CD14-positive monocyte (primary cell): ENCODE measurements at regions not wholly inside any gene's neighbourhood (a gene's known extent, or its start where the extent isn't known, plus 50 kb on each side); places are given as distances from the start of the nearest gene placed in this dataset.

Experiments used
- DNase-seq, 3 donors: peaks; one replicate each; pipeline ENCODE4 v3.0.0-alpha.2; 2011 to 2022
- H2AFZ ChIP-seq: 2 replicates; pipeline ENCODE4 v1.6.0; 2012; ENCODE audit warnings: mild to moderate bottlenecking, low read depth, low read length, inconsistent platforms; ENCODE audit not compliant: insufficient read depth, poor library complexity, severe bottlenecking
- H3K27ac ChIP-seq, 2 donors: 1 replicate in 1 of 2; 2 replicates in 1 of 2; pipeline ENCODE4 v1.5.1; 2012 to 2013; ENCODE audit warnings: low read length in 2 of 2, control low read depth in 1 of 2, inconsistent platforms in 1 of 2, low read depth in 1 of 2, mild to moderate bottlenecking in 1 of 2
- H3K27me3 ChIP-seq, 2 donors: one replicate each; pipeline versions ENCODE4 v1.6.0 to v1.6.1; 2011 to 2013; ENCODE audit warnings: low read length in 2 of 2; ENCODE audit not compliant: control insufficient read depth in 2 of 2, insufficient read depth in 2 of 2
- H3K36me3 ChIP-seq, 2 donors: replicated peaks in 1 of 2; 1 replicate in 1 of 2; 2 replicates in 1 of 2; pipeline versions ENCODE4 v1.5.1 to v1.6.1; 2012 to 2013; ENCODE audit warnings: low read length in 2 of 2, control low read depth in 1 of 2, inconsistent platforms in 1 of 2, mild to moderate bottlenecking in 1 of 2; ENCODE audit not compliant: insufficient read depth in 2 of 2, control insufficient read depth in 1 of 2
- H3K4me1 ChIP-seq, 2 donors: 1 replicate in 1 of 2; 2 replicates in 1 of 2; pipeline versions ENCODE4 v1.5.1 to v1.6.1; 2012 to 2013; ENCODE audit warnings: low read length in 2 of 2, control low read depth in 1 of 2, inconsistent platforms in 1 of 2, mild to moderate bottlenecking in 1 of 2, moderate library complexity in 1 of 2; ENCODE audit not compliant: insufficient read depth in 2 of 2, control insufficient read depth in 1 of 2
- H3K4me2 ChIP-seq: replicated peaks from 2 replicates; pipeline ENCODE3; 2012; ENCODE audit warnings: low read length, moderate library complexity, mild to moderate bottlenecking; ENCODE audit not compliant: poor library complexity, severe bottlenecking; ENCODE audit errors: extremely low read depth
- H3K4me3 ChIP-seq, 3 experiments: fragments of 200-600 bp in 1 of 3; sonication (generic) in 1 of 3; replicated peaks in 1 of 3; 1 replicate in 2 of 3; 2 replicates in 1 of 3; pipeline ENCODE4 v1.5.1; 2011 to 2013; ENCODE audit warnings: low read length in 3 of 3, mild to moderate bottlenecking in 3 of 3, control low read depth in 2 of 3, low read depth in 2 of 3, inconsistent platforms in 1 of 3, moderate library complexity in 1 of 3
- H3K79me2 ChIP-seq: 2 replicates; pipeline ENCODE4 v1.6.0; 2012; ENCODE audit warnings: mild to moderate bottlenecking, control low read depth, inconsistent platforms, low read length, moderate library complexity; ENCODE audit not compliant: insufficient read depth
- H3K9ac ChIP-seq: 2 replicates; pipeline ENCODE4 v1.6.0; 2017; ENCODE audit warnings: low read length, mild to moderate bottlenecking; ENCODE audit not compliant: insufficient read depth, poor library complexity, severe bottlenecking
- H3K9me3 ChIP-seq, 2 donors: replicated peaks in 1 of 2; 1 replicate in 1 of 2; 2 replicates in 1 of 2; pipeline versions ENCODE4 v1.5.1 to v1.6.1; 2012 to 2013; ENCODE audit warnings: low read length in 2 of 2, control low read depth in 1 of 2; ENCODE audit not compliant: control insufficient read depth in 1 of 2, insufficient read depth in 1 of 2
- H4K20me1 ChIP-seq: 2 replicates; pipeline ENCODE4 v1.6.0; 2012; ENCODE audit warnings: mild to moderate bottlenecking, low read length, control low read depth, moderate library complexity; ENCODE audit not compliant: insufficient read depth
- H3K27ac Mint-ChIP-seq, 7 donors: one replicate each; pipeline ENCODE4 v1.8.0; 2020; ENCODE audit warnings: mild to moderate bottlenecking in 7 of 7, mixed read lengths in 7 of 7, moderate library complexity in 6 of 7, inconsistent platforms in 2 of 7
- H3K27me3 Mint-ChIP-seq, 3 donors: one replicate each; pipeline ENCODE4 v1.8.0; 2021 to 2022; ENCODE audit warnings: low read depth in 3 of 3, mild to moderate bottlenecking in 3 of 3, mixed read lengths in 3 of 3, moderate library complexity in 3 of 3, inconsistent platforms in 1 of 3
- H3K36me3 Mint-ChIP-seq, 2 donors: one replicate each; pipeline ENCODE4 v1.8.0; 2020; ENCODE audit warnings: mixed read lengths in 2 of 2, inconsistent platforms in 1 of 2, mild to moderate bottlenecking in 1 of 2
- H3K4me1 Mint-ChIP-seq: one replicate; pipeline ENCODE4 v1.8.0; 2020; ENCODE audit warnings: mild to moderate bottlenecking, mixed read lengths
- H3K4me3 Mint-ChIP-seq, 2 donors: one replicate each; pipeline ENCODE4 v1.8.0; 2020; ENCODE audit warnings: mild to moderate bottlenecking in 2 of 2, mixed read lengths in 2 of 2, moderate library complexity in 1 of 2
- H3K9me3 Mint-ChIP-seq, 7 donors: one replicate each; pipeline ENCODE4 v1.8.0; 2020 to 2022; ENCODE audit warnings: mixed read lengths in 7 of 7, mild to moderate bottlenecking in 6 of 7, moderate library complexity in 6 of 7, inconsistent platforms in 2 of 7
- WGBS: methylation state at CpG from one replicate; pipeline ENCODE4 v1.1.5; 2013; ENCODE audit warnings: missing lambda C conversion rate; ENCODE audit not compliant: insufficient coverage; 5-methylcytosine and 5-hydroxymethylcytosine counted together
- intact Hi-C, 2 donors: fragments of 100-400 bp; cut with micrococcal nuclease; formaldehyde crosslinking; loops; one replicate each; pipeline versions ENCODE4 v1.15.0 to v1.15.1; 2023
- TF ChIP-seq, protein P1 (sequence below): fragments of 200-600 bp; IDR thresholded peaks from one replicate; pipeline ENCODE4 v1.8.0; 2022; ENCODE audit warnings: antibody characterized with exemption, mild to moderate bottlenecking

DNA sequence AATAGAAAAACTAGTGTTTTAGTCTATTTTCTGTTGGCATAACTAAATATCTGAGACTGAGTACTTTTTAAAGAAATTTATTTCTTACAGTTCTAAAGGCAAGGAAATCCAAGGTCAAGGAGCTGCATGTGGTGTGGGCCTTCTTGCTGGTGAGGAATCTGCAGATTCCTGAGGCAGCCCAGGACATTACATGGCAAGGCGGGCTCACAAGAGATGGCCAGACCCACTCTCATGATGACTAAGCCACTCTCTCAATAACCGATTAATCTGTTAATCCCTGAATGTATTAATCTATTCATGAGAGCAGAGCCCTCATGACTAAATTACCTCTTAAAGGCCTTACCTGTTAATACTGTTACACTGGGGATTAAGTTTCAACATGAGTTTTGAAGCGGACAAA lies 340.8 kb downstream of the GRXCR1 start:
- H3K27me3 ChIP-seq: no peaks in the 10 kb centered on the region
- H3K4me3 ChIP-seq: no peak overlapping the region
- no peak overlapping the region for H3K4me3 Mint-ChIP-seq
- no peaks in the 10 kb centered on the region for H3K79me2 ChIP-seq
- H3K27me3 Mint-ChIP-seq: no peaks in the 10 kb centered on the region
- H3K27ac Mint-ChIP-seq: no peak overlapping the region
- no peaks in the 10 kb centered on the region for H3K9me3 ChIP-seq
- no peak overlapping the region for H2AFZ ChIP-seq
- no peak overlapping the region for H3K9ac ChIP-seq
- no peak overlapping the region for H3K4me2 ChIP-seq
- H3K27ac ChIP-seq: no peak overlapping the region
- peaks cover 0 to 2% (median 0%) of the 10 kb centered on the region in 7 donors for H3K9me3 Mint-ChIP-seq
- no peaks in the 10 kb centered on the region for H3K4me1 ChIP-seq
- H3K36me3 ChIP-seq: no peaks in the 10 kb centered on the region
- TF ChIP-seq, protein P1, sequence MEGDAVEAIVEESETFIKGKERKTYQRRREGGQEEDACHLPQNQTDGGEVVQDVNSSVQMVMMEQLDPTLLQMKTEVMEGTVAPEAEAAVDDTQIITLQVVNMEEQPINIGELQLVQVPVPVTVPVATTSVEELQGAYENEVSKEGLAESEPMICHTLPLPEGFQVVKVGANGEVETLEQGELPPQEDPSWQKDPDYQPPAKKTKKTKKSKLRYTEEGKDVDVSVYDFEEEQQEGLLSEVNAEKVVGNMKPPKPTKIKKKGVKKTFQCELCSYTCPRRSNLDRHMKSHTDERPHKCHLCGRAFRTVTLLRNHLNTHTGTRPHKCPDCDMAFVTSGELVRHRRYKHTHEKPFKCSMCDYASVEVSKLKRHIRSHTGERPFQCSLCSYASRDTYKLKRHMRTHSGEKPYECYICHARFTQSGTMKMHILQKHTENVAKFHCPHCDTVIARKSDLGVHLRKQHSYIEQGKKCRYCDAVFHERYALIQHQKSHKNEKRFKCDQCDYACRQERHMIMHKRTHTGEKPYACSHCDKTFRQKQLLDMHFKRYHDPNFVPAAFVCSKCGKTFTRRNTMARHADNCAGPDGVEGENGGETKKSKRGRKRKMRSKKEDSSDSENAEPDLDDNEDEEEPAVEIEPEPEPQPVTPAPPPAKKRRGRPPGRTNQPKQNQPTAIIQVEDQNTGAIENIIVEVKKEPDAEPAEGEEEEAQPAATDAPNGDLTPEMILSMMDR: no peak
- DNase-seq: no peak
- WGBS: no CpG with 5 or more reads among the region's 3 CpGs
- intact Hi-C loops: no loop called here
- H3K36me3 Mint-ChIP-seq: no peaks in the 10 kb centered on the region
- no peaks in the 10 kb centered on the region for H4K20me1 ChIP-seq
- no peaks in the 10 kb centered on the region for H3K4me1 Mint-ChIP-seq

DNA sequence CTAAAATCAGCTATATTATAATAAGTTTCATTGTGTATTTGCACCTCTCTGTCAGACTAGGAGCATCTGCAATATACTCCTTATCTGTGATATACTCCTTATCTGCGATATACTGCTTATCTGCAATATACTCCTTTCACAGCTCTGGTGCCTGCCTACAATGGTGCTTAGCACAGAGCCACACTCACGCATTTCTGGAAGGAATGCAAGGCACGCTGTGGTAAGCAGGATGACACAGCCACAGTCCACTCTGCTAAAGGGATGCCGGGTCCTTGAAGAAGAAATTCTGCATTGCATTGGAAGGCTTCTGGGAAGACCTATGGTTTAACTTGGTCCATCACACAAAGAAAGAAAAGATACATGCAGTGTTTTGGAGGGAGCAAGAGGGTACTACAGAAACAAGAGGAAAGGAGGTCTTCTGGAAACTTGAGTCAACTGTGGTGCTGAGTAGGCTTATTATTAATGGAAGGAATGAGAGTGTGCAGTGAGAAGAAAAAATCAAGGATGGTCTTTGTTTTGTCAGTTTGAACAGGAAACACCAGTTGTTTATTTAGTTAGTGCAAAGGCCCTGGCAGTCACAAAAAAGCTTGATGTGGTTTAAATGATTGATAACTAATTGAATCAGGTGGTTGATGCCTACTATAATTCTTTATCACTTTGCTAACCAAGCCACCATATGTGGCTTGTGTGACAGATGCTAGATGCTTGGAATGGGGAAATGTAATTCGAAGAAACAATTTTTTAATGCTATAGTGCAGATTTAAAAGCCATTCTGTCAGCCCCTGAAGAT lies 342.3 kb downstream of the GRXCR1 start:
- H3K27me3 Mint-ChIP-seq: no peaks in the 10 kb centered on the region
- no peak for DNase-seq
- WGBS: 58% methylated on average over 3 of the region's 5 CpGs

More for the DNA sequence above, 342.3 kb downstream of the GRXCR1 start:
- no peaks in the 10 kb centered on the region for H3K9me3 ChIP-seq
- no peaks in the 10 kb centered on the region for H3K36me3 ChIP-seq
- Mint-ChIP-seq H3K9me3 (peaks cover 0 to 2% (median 0%) of the 10 kb centered on the region in 7 donors), H3K4me3 (no peak overlapping the region), H3K4me1 (no peaks in the 10 kb centered on the region), H3K27ac (no peak overlapping the region), H3K36me3 (no peaks in the 10 kb centered on the region)
- H3K4me1 ChIP-seq: no peaks in the 10 kb centered on the region
- TF ChIP-seq, protein P1: no peak
- H3K27me3 ChIP-seq: no peaks in the 10 kb centered on the region
- no peak overlapping the region for H2AFZ ChIP-seq
- no peaks in the 10 kb centered on the region for H3K79me2 ChIP-seq
- H3K4me3 ChIP-seq: no peak overlapping the region
- no peak overlapping the region for H3K4me2 ChIP-seq
- H3K9ac ChIP-seq: no peak overlapping the region
- intact Hi-C loops: no loop called here
- H3K27ac ChIP-seq: no peak overlapping the region
- H4K20me1 ChIP-seq: no peaks in the 10 kb centered on the region
